PFSK-1 (cell line): ENCODE measurements at regions not wholly inside any gene's neighbourhood (a gene's known extent, or its start where the extent isn't known, plus 50 kb on each side); places are given as distances from the start of the nearest gene placed in this dataset.

ENCODE experiments used
- POLR2AphosphoS5 ChIP-seq: IDR thresholded peaks from 2 replicates; pipeline ENCODE4 v1.6.1; 2012; ENCODE audit warnings: low read depth, mild to moderate bottlenecking, control low read depth, low read length, moderate library complexity
- SIN3A ChIP-seq: IDR thresholded peaks from 2 replicates; pipeline ENCODE4 v1.6.1; 2012; ENCODE audit warnings: mild to moderate bottlenecking, low read length, moderate library complexity, borderline replicate concordance; ENCODE audit not compliant: insufficient read depth
- TF ChIP-seq, protein P1 (sequence below), 2 experiments: IDR thresholded peaks; 2 replicates each; pipeline versions ENCODE4 v1.6.1 to v1.8.0; 2011 to 2012; ENCODE audit warnings: low read depth in 2 of 2, low read length in 2 of 2, control low read depth in 1 of 2, inconsistent platforms in 1 of 2, mild to moderate bottlenecking in 1 of 2, moderate library complexity in 1 of 2; ENCODE audit not compliant: insufficient read depth in 1 of 2

DNA sequence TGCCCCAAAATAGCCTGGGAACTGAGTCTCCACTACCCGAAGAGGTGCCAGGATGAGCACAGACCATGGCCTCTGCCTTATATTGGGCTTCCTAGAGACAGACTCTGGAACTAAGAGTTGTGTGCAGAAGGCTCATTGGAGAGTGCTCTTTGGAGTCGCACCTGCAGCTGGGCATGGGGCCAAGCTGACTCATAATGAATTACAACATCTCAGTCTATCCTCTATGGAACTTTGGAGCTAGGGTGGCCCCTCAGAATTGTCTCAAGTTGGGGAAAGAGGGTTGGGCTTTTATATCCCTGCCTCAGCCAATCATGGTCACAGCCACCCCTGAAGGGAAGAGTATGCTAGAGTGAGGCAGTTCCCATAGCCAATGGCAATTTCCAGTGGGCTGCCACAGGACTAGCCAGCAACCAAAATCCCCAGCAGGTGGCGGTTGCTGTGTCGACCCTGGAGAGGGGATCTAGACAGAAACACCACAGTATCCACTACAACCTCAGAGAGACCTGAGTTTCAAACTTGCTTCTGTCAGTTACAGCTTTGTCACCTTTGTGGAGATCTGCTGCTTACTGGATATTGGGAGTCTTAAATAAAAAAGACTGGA lies 93.8 kb downstream of the DMRTA2 start:
- TF ChIP-seq, protein P1, sequence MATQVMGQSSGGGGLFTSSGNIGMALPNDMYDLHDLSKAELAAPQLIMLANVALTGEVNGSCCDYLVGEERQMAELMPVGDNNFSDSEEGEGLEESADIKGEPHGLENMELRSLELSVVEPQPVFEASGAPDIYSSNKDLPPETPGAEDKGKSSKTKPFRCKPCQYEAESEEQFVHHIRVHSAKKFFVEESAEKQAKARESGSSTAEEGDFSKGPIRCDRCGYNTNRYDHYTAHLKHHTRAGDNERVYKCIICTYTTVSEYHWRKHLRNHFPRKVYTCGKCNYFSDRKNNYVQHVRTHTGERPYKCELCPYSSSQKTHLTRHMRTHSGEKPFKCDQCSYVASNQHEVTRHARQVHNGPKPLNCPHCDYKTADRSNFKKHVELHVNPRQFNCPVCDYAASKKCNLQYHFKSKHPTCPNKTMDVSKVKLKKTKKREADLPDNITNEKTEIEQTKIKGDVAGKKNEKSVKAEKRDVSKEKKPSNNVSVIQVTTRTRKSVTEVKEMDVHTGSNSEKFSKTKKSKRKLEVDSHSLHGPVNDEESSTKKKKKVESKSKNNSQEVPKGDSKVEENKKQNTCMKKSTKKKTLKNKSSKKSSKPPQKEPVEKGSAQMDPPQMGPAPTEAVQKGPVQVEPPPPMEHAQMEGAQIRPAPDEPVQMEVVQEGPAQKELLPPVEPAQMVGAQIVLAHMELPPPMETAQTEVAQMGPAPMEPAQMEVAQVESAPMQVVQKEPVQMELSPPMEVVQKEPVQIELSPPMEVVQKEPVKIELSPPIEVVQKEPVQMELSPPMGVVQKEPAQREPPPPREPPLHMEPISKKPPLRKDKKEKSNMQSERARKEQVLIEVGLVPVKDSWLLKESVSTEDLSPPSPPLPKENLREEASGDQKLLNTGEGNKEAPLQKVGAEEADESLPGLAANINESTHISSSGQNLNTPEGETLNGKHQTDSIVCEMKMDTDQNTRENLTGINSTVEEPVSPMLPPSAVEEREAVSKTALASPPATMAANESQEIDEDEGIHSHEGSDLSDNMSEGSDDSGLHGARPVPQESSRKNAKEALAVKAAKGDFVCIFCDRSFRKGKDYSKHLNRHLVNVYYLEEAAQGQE (IDR thresholded peaks at IDR 0.05; ENCODE audit: insufficient read depth in 1 of 2, low read depth in 2 of 2, low read length in 2 of 2): no peak
- TF ChIP-seq SIN3A (no peak), POLR2AphosphoS5 (no peak)
